ENCODE measurements at regions not wholly inside any gene's neighbourhood (a gene's known extent, or its start where the extent isn't known, plus 50 kb on each side); places are given as distances from the start of the nearest gene placed in this dataset.
A peak's percentile ranks its signal among the peaks of the same experiment; 100 is the strongest.
"Not testable (repeated sequence)": the region's sequence is repeated elsewhere in the genome, so short reads cannot be mapped to it uniquely, and the experiment has no call there.

DNA sequence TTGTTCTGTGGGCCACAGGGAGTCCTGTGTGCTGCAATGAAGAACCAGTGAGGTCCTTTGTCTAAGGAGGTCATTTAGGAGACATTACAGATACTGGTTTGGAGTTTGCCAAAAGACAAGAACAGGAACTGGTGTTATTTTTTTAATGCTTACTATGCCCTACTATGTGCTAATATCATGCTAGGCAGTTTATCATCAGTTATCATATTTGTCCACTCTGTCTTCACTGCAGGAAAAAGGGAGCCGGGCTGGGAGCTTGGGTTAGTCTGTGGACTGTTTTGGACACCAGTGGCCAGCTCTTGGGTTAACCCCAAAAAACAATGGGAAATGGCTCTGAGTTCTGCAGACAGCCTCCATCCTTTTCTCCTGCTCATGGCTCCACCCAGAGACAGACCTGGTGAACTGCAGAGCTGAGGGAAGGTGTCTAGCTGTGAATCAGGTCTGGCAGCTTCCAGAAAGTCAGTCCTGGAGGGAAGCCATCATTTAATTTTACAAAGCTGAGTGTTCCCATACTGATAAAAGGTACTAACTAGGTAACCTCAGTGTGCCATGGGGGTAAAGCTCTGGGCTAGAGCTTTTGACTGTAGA is 101.2 kb upstream of the ZNF746 start:
- H3K36me3 ChIP-seq (ENCODE audit: insufficient read depth, low read length): peaks cover 37% of the 10 kb centered on the region; the same call in 1 of the 2 replicates
- no peaks in the 10 kb centered on the region for H4K20me1 ChIP-seq (ENCODE audit: insufficient read depth, low read length, poor library complexity, severe bottlenecking)
- no peak overlapping the region for H3K4me2 ChIP-seq (ENCODE audit: low read depth, low read length, poor library complexity, severe bottlenecking)
- no peaks in the 10 kb centered on the region for H3K9me2 ChIP-seq (replicated peaks; ENCODE audit: low read depth, low read length)
- no peaks in the 10 kb centered on the region for H3F3A ChIP-seq (ENCODE audit: low read depth)
- H3K4me3 ChIP-seq (ENCODE audit: low read length, poor library complexity, severe bottlenecking): no peak overlapping the region
- no peaks in the 10 kb centered on the region for H3K4me1 ChIP-seq (ENCODE audit: insufficient read depth, low read length, poor library complexity, severe bottlenecking)
- no peaks in the 10 kb centered on the region for H3K27me3 ChIP-seq (ENCODE audit: insufficient read depth, low read length, poor library complexity, severe bottlenecking)
- no peaks in the 10 kb centered on the region for H3K9me3 ChIP-seq (ENCODE audit: insufficient read depth, low read depth, low read length)
- no peak overlapping the region for H2AFZ ChIP-seq (ENCODE audit: low read length)
- H3K9ac ChIP-seq (ENCODE audit: low read depth, low read length, poor library complexity, severe bottlenecking): no peak overlapping the region
- TF ChIP-seq, protein P1, sequence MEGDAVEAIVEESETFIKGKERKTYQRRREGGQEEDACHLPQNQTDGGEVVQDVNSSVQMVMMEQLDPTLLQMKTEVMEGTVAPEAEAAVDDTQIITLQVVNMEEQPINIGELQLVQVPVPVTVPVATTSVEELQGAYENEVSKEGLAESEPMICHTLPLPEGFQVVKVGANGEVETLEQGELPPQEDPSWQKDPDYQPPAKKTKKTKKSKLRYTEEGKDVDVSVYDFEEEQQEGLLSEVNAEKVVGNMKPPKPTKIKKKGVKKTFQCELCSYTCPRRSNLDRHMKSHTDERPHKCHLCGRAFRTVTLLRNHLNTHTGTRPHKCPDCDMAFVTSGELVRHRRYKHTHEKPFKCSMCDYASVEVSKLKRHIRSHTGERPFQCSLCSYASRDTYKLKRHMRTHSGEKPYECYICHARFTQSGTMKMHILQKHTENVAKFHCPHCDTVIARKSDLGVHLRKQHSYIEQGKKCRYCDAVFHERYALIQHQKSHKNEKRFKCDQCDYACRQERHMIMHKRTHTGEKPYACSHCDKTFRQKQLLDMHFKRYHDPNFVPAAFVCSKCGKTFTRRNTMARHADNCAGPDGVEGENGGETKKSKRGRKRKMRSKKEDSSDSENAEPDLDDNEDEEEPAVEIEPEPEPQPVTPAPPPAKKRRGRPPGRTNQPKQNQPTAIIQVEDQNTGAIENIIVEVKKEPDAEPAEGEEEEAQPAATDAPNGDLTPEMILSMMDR (conservative IDR thresholded peaks at IDR 0.05; ENCODE audit: low read length): peak; percentile 58
- TF ChIP-seq EZH2phosphoT487 (IDR thresholded peaks at IDR 0.05; ENCODE audit: borderline replicate concordance): no peak
- no peaks in the 10 kb centered on the region for H3K79me2 ChIP-seq (ENCODE audit: insufficient read depth, low read length)

DNA sequence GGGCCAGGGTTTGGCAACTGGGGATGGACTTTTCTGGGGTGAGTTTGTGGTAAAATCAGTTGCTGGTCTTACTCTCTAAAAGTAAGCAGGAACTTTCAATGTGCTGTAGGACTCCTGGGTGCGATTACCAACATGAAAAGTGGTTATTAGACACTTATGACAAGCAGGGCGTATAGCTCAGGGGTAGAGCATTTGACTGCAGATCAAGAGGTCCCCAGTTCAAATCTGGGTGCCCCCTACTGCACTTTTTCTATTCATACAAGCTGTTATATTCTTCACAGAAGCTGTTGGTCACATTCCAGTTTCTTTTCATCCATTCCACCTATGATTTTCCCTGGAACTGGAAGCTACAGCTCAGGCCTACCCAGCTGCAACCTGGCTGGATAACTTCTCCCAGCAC is 100.2 kb upstream of the ZNF746 start:
- H3K9ac ChIP-seq (ENCODE audit: low read depth, low read length, poor library complexity, severe bottlenecking); H3K9me2 ChIP-seq (replicated peaks; ENCODE audit: low read depth, low read length): not testable (repeated sequence)
- H3K36me3 ChIP-seq (ENCODE audit: insufficient read depth, low read length): peaks cover 35% of the 10 kb centered on the region; the same call in 1 of the 2 replicates

DNA sequence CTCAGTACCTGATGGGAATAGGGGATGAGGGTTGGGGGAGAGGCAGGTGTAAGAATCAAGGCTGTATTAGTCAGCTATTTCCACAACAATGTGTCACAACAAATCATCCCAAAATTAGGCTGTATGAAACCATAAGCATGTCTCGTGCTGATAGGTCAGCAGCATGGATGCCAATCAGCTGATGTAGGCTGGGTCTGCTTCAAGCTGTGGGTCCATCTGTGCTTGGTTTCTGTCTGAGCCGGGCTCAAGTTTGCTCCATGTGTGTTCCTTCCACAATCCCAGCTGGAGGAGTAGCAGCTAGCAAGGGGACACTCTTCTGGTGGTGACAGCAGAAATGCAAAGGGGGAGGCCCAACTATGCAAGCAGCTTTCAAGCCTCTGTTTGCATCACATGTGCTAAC is 97.9 kb upstream of the ZNF746 start:
- Histone ChIP-seq H3F3A (ENCODE audit: low read depth) (no peaks in the 10 kb centered on the region), H3K9me2 (replicated peaks; ENCODE audit: low read depth, low read length) (no peaks in the 10 kb centered on the region), H3K27me3 (ENCODE audit: insufficient read depth, low read length, poor library complexity, severe bottlenecking) (no peaks in the 10 kb centered on the region), H3K4me3 (ENCODE audit: low read length, poor library complexity, severe bottlenecking) (no peak overlapping the region), H4K20me1 (ENCODE audit: insufficient read depth, low read length, poor library complexity, severe bottlenecking) (no peaks in the 10 kb centered on the region), H3K9me3 (ENCODE audit: insufficient read depth, low read depth, low read length) (no peaks in the 10 kb centered on the region), H3K4me2 (ENCODE audit: low read depth, low read length, poor library complexity, severe bottlenecking) (no peak overlapping the region), H2AFZ (ENCODE audit: low read length) (no peak overlapping the region), H3K9ac (ENCODE audit: low read depth, low read length, poor library complexity, severe bottlenecking) (no peak overlapping the region), H3K4me1 (ENCODE audit: insufficient read depth, low read length, poor library complexity, severe bottlenecking) (no peaks in the 10 kb centered on the region), H3K79me2 (ENCODE audit: insufficient read depth, low read length) (no peaks in the 10 kb centered on the region), H3K36me3 (ENCODE audit: insufficient read depth, low read length) (peaks cover 22% of the 10 kb centered on the region; the same call in 1 of the 2 replicates)
- no peak for TF ChIP-seq EZH2phosphoT487 (IDR thresholded peaks at IDR 0.05; ENCODE audit: borderline replicate concordance)
- TF ChIP-seq, protein P1 (conservative IDR thresholded peaks at IDR 0.05; ENCODE audit: low read length): no peak

More for the DNA sequence above, 100.2 kb upstream of the ZNF746 start:
- H3F3A ChIP-seq (ENCODE audit: low read depth); H2AFZ ChIP-seq (ENCODE audit: low read length); H3K79me2 ChIP-seq (ENCODE audit: insufficient read depth, low read length); H3K4me2 ChIP-seq (ENCODE audit: low read depth, low read length, poor library complexity, severe bottlenecking); H3K4me1 ChIP-seq (ENCODE audit: insufficient read depth, low read length, poor library complexity, severe bottlenecking); H4K20me1 ChIP-seq (ENCODE audit: insufficient read depth, low read length, poor library complexity, severe bottlenecking); H3K4me3 ChIP-seq (ENCODE audit: low read length, poor library complexity, severe bottlenecking); H3K27me3 ChIP-seq (ENCODE audit: insufficient read depth, low read length, poor library complexity, severe bottlenecking); H3K9me3 ChIP-seq (ENCODE audit: insufficient read depth, low read depth, low read length): not testable (repeated sequence)

DNA sequence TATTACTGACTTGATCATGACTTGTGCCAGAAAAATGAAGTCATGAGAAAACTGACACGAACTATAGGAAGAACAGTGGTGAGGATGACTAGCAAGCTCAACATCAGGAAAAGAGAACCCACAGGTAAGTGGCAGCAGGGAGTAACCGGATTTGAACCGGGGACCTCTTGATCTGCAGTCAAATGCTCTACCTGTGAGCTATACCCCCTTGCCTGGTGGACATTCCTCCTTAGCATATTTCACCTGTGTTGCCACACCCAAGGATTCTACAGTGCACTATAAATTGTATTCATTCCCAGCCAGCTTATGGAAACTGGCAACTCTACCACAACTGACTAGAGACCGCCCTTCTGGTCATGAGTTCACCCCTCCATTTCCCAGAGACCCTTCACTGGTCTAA is 97.5 kb upstream of the ZNF746 start:
- Histone ChIP-seq H3K36me3 (ENCODE audit: insufficient read depth, low read length) (peaks cover 22% of the 10 kb centered on the region; the same call in 1 of the 2 replicates), H3K4me3 (ENCODE audit: low read length, poor library complexity, severe bottlenecking) (no peak overlapping the region), H3F3A (ENCODE audit: low read depth) (no peaks in the 10 kb centered on the region), H3K27me3 (ENCODE audit: insufficient read depth, low read length, poor library complexity, severe bottlenecking) (no peaks in the 10 kb centered on the region), H3K9me2 (replicated peaks; ENCODE audit: low read depth, low read length) (no peaks in the 10 kb centered on the region), H3K9me3 (ENCODE audit: insufficient read depth, low read depth, low read length) (no peaks in the 10 kb centered on the region), H2AFZ (ENCODE audit: low read length) (no peak overlapping the region), H3K79me2 (ENCODE audit: insufficient read depth, low read length) (no peaks in the 10 kb centered on the region), H3K4me1 (ENCODE audit: insufficient read depth, low read length, poor library complexity, severe bottlenecking) (no peaks in the 10 kb centered on the region), H4K20me1 (ENCODE audit: insufficient read depth, low read length, poor library complexity, severe bottlenecking) (no peaks in the 10 kb centered on the region), H3K4me2 (ENCODE audit: low read depth, low read length, poor library complexity, severe bottlenecking) (no peak overlapping the region), H3K9ac (ENCODE audit: low read depth, low read length, poor library complexity, severe bottlenecking) (no peak overlapping the region)
- TF ChIP-seq EZH2phosphoT487 (IDR thresholded peaks at IDR 0.05; ENCODE audit: borderline replicate concordance): no peak
- TF ChIP-seq, protein P1 (conservative IDR thresholded peaks at IDR 0.05; ENCODE audit: low read length): no peak
